Mucosa of rectum (tissue), 2 donors: ENCODE measurements at regions not wholly inside any gene's neighbourhood (a gene's known extent, or its start where the extent isn't known, plus 50 kb on each side); places are given as distances from the start of the nearest gene placed in this dataset.

Experiments
- H3K27ac ChIP-seq, 2 donors: one replicate each; pipeline ENCODE4 v1.7.0; 2013; ENCODE audit warnings: inconsistent platforms in 2 of 2, low read depth in 2 of 2, low read length in 2 of 2
- H3K27me3 ChIP-seq, 2 donors: one replicate each; pipeline ENCODE4 v1.7.0; 2013; ENCODE audit warnings: low read length in 2 of 2; ENCODE audit not compliant: control insufficient read depth in 2 of 2, insufficient read depth in 2 of 2
- H3K36me3 ChIP-seq, 2 donors: one replicate each; pipeline ENCODE4 v1.7.0; 2013; ENCODE audit warnings: low read length in 2 of 2; ENCODE audit not compliant: control insufficient read depth in 2 of 2, insufficient read depth in 2 of 2
- H3K4me1 ChIP-seq, 2 donors: one replicate each; pipeline ENCODE4 v1.7.0; 2013; ENCODE audit warnings: low read length in 2 of 2, mild to moderate bottlenecking in 1 of 2; ENCODE audit not compliant: control insufficient read depth in 2 of 2, insufficient read depth in 2 of 2
- H3K4me3 ChIP-seq, 2 donors: one replicate each; pipeline ENCODE4 v1.7.0; 2013; ENCODE audit warnings: low read length in 2 of 2
- H3K9ac ChIP-seq, 2 donors: one replicate each; pipeline ENCODE4 v1.7.0; 2013; ENCODE audit warnings: low read length in 2 of 2, low read depth in 1 of 2, mild to moderate bottlenecking in 1 of 2
- H3K9me3 ChIP-seq, 2 donors: one replicate each; pipeline ENCODE4 v1.7.0; 2013; ENCODE audit warnings: low read length in 2 of 2; ENCODE audit not compliant: control insufficient read depth in 2 of 2
- donor health status: healthy.
- donor health status: Normal muscosa, but diverticular disease.

GRCh38 chr20:55704458-55704857 is 300.9 kb downstream of the CBLN4 start:
- Histone ChIP-seq H3K27ac (no peak overlapping the region), H3K9me3 (no peaks in the 10 kb centered on the region), H3K36me3 (no peaks in the 10 kb centered on the region)

DNA sequence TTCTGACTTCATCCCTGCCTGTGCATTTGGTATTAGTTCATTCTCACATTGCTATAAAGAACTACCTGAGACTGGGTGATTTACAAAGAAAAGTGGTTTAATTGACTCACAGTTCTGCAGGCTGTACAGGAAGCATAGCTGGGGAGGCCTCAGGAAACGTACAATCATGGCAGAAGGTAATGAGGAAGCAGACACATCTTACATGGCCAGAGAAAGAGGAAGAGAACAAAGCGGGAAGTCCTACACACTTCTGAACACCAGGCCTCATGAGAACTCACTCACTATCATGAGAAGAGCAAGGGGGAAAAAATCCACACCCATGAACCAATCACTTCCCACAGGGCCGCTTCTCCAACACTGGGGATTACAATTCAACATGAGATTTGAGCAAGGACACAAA is 303.9 kb downstream of the CBLN4 start:
- no peak overlapping the region for H3K27ac ChIP-seq
- no peaks in the 10 kb centered on the region for H3K9me3 ChIP-seq
- H3K27me3 ChIP-seq, result no peaks in the 10 kb centered on the region
- H3K4me3 ChIP-seq, result no peak overlapping the region
- H3K36me3 ChIP-seq, result no peaks in the 10 kb centered on the region
- H3K4me1 ChIP-seq, result no peaks in the 10 kb centered on the region
- no peak overlapping the region for H3K9ac ChIP-seq

More at GRCh38 chr20:55704458-55704857, 300.9 kb downstream of the CBLN4 start:
- Histone ChIP-seq H3K4me1 (no peaks in the 10 kb centered on the region), H3K9ac (no peak overlapping the region), H3K27me3 (no peaks in the 10 kb centered on the region), H3K4me3 (no peak overlapping the region)

- H3K9ac ChIP-seq, result no peak overlapping the region
- H3K36me3 ChIP-seq, result no peaks in the 10 kb centered on the region
- no peaks in the 10 kb centered on the region for H3K9me3 ChIP-seq
- no peaks in the 10 kb centered on the region for H3K4me1 ChIP-seq
- no peak overlapping the region for H3K4me3 ChIP-seq
- no peaks in the 10 kb centered on the region for H3K27me3 ChIP-seq
- H3K27ac ChIP-seq, result no peak overlapping the region
These were observed 308.8 kb downstream of the CBLN4 start for GRCh38 chr20:55696520-55696919.

DNA sequence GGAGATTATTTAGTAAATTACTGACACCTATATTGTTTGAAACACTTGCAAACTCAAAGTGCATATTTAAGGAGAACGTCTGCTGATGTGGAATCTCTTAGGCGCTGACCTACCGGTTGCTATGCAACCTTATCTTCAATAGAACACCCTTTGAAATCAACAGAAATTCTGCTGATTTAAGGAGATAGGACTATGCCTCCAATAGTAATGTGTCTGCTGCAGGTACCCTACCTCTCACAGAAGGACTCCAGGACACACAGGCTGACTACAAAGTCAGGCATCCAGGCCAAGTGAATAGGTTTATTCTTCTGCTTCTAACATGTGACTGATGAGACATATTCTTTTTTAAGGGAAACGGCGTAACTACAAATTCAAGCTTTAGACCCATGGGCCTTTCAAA is 311.7 kb downstream of the CBLN4 start:
- Histone ChIP-seq H3K9me3 (no peaks in the 10 kb centered on the region), H3K27me3 (no peaks in the 10 kb centered on the region), H3K4me3 (no peak overlapping the region), H3K27ac (no peak overlapping the region), H3K36me3 (no peaks in the 10 kb centered on the region), H3K9ac (no peak overlapping the region), H3K4me1 (no peaks in the 10 kb centered on the region)

DNA sequence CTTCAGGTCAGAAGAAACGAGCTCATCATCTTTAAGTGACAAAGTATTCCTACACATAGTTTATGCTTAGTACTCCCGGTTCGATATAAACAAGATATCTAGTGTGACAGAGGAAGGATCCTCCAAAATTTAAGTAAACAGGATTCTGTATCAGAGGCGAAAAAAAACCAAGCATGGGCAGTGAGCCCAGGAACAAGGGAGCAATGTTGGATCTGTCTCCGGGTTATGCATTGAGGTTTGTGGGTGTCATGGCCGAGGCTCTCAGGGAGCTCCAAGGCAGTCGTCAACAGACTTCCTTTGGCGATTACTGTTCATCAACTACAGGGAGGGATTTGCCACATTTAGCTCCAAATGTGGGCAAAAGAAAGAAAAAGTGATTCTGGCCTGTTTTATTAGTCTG is 319.5 kb downstream of the CBLN4 start:
- Histone ChIP-seq H3K27ac (no peak overlapping the region), H3K9me3 (no peaks in the 10 kb centered on the region), H3K27me3 (no peaks in the 10 kb centered on the region)

DNA sequence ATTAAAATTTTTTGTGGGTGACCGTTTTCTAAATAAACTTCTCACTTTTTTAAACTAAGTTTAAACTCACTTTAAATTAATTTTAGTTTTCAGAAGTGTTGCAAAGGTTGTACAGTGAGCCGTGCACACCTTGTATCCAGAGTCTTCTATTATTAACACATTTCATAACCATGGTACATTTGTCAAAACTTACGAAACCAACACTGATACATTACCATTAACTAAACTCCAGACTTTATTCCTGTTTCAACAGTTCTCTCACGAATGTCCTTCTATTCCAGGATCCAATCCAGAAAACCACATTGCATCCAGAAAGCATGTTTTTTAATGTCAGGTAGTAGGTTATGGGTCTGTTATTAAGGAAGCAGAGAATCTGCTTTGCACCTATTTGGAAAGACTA is 319.9 kb downstream of the CBLN4 start:
- H3K9me3 ChIP-seq, result no peaks in the 10 kb centered on the region
- no peak overlapping the region for H3K4me3 ChIP-seq
- H3K9ac ChIP-seq, result no peak overlapping the region
- no peaks in the 10 kb centered on the region for H3K27me3 ChIP-seq
- H3K27ac ChIP-seq, result no peak overlapping the region
- H3K4me1 ChIP-seq, result peaks cover 0 to 3% of the 10 kb centered on the region in 2 donors
- H3K36me3 ChIP-seq, result no peaks in the 10 kb centered on the region

More for the DNA sequence above, 319.5 kb downstream of the CBLN4 start:
- Histone ChIP-seq H3K9ac (no peak overlapping the region), H3K4me1 (peaks cover 0 to 3% of the 10 kb centered on the region in 2 donors), H3K36me3 (no peaks in the 10 kb centered on the region), H3K4me3 (no peak overlapping the region)

- no peaks in the 10 kb centered on the region for H3K36me3 ChIP-seq
- no peak overlapping the region for H3K27ac ChIP-seq
These were observed 320.7 kb downstream of the CBLN4 start for GRCh38 chr20:55684578-55684977.

DNA sequence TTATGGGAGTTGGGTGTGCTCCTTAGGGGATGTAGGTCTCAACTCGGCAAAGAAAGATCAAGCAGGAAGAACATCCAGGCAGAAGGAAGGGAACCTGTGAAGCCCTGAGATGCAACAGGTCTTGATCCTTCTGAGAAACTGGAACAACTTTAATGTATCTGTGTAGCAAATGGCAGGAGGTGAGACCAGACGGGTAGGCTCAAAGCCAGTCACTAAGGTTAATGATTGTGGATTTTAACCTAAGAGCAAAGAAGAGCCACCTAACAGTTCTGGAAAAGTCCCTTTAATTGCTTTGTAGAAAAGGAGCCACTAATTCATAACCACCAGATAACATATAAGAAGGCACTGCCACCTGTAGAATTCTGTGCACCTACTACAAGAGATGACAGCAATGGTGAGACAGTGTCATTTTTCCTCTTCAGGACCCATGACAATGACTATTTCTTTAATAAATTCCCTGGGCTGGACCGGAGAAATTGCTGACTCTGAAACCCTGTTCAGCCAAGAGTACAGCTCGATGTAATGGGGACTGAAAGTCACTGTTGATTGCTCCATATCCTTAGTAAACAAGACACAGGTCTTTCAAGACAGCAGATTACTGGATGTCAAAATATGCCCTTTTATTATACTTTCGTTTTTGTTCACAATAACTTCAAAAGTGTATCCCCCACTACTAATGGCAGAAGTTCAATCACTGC is 326.2 kb downstream of the CBLN4 start:
- Histone ChIP-seq H3K36me3 (no peaks in the 10 kb centered on the region), H3K4me3 (no peak overlapping the region), H3K9ac (no peak overlapping the region), H3K4me1 (peaks cover 0 to 3% of the 10 kb centered on the region in 2 donors), H3K27ac (no peak overlapping the region), H3K27me3 (no peaks in the 10 kb centered on the region), H3K9me3 (no peaks in the 10 kb centered on the region)

More at GRCh38 chr20:55684578-55684977, 320.7 kb downstream of the CBLN4 start:
- no peaks in the 10 kb centered on the region for H3K9me3 ChIP-seq
- H3K4me1 ChIP-seq, result peaks cover 0 to 3% of the 10 kb centered on the region in 2 donors
- no peak overlapping the region for H3K9ac ChIP-seq
- H3K27me3 ChIP-seq, result no peaks in the 10 kb centered on the region
- H3K4me3 ChIP-seq, result no peak overlapping the region

DNA sequence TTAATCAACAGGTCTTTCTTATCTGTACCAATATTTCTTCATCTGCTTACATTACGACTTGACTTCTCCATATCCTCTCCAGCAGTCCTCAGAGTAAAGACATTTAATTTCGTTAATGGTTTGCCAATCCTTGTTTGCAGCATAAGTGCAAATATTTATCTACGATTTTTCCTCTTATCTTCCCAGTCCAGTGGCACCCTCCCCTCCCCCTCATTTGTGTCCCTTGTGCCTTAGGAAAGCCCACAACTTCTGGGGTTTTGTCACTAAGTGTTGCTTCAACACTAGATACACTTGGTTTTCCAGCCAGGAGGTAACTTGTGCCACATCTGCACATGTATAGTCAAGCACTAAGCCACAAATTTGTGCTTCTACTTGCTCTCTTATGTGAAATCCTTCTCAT is 327.2 kb downstream of the CBLN4 start:
- peaks cover 0 to 3% of the 10 kb centered on the region in 2 donors for H3K4me1 ChIP-seq
- H3K9me3 ChIP-seq, result no peaks in the 10 kb centered on the region
- no peak overlapping the region for H3K4me3 ChIP-seq
- H3K9ac ChIP-seq, result no peak overlapping the region
- H3K27me3 ChIP-seq, result no peaks in the 10 kb centered on the region
- no peak overlapping the region for H3K27ac ChIP-seq
- H3K36me3 ChIP-seq, result no peaks in the 10 kb centered on the region

DNA sequence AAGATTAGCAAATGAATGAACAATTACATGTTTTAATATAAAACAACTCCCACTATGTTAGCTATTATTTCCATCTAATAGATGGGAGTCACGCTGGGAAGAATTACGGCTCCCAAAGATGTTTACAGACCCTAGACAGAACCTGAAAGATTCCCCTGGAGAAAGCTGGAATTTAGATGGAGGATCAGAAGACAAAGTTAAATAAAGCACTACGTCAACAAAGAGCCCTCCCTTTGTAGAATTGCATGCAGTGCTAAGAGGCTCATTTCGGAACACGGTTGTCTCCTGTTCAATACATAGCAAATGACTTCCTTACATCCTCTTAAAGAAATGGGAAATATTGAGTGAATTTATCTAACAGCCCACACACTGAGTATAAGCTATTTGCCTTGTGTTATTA is 328.3 kb downstream of the CBLN4 start:
- H3K4me1 ChIP-seq, result peaks cover 0 to 3% of the 10 kb centered on the region in 2 donors
- no peak overlapping the region for H3K4me3 ChIP-seq
- H3K36me3 ChIP-seq, result no peaks in the 10 kb centered on the region
- no peaks in the 10 kb centered on the region for H3K27me3 ChIP-seq
- H3K9me3 ChIP-seq, result no peaks in the 10 kb centered on the region
- no peak overlapping the region for H3K27ac ChIP-seq
- no peak overlapping the region for H3K9ac ChIP-seq
